ENCODE measurements at regions not wholly inside any gene's neighbourhood (a gene's known extent, or its start where the extent isn't known, plus 50 kb on each side); places are given as distances from the start of the nearest gene placed in this dataset.

- Mint-ChIP-seq H3K4me3 (ENCODE audit: unreplicated experiment) (no peak overlapping the region), H3K9me3 (ENCODE audit: unreplicated experiment) (no peaks in the 10 kb centered on the region), H3K4me1 (ENCODE audit: unreplicated experiment) (no peaks in the 10 kb centered on the region), H3K27me3 (ENCODE audit: unreplicated experiment) (no peaks in the 10 kb centered on the region), H3K27ac (ENCODE audit: unreplicated experiment) (no peak overlapping the region), H3K36me3 (ENCODE audit: unreplicated experiment) (no peaks in the 10 kb centered on the region)
- DNase-seq (ENCODE audit: extremely low spot score, unreplicated experiment) = no peak
- no peak for TF ChIP-seq CTCF (IDR thresholded peaks at IDR 0.05)
Observed at GRCh38 chr11:127224276-127224675, 223.7 kb upstream of the KIRREL3 start.

DNA sequence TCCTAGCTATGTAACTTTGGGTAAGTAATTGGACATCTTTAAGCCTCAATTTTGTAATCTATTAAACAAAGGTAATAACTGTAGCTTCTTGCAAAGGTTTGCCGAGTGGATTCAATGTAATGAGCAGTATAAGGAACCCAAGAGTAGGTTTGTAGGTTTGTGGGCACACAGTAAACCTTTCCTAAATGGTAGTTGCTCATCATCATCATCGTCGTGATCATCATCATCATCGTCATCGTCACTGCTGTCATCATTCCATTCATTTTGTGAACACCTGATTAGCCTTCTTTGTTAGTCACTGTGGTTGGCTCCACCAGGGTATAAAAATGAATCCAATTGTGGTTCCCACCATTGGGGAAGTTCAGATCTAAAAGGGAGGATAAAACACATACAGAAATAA, 223.1 kb upstream of the KIRREL3 start:
- Mint-ChIP-seq H3K4me1 (ENCODE audit: unreplicated experiment) (no peaks in the 10 kb centered on the region), H3K36me3 (ENCODE audit: unreplicated experiment) (no peaks in the 10 kb centered on the region), H3K27ac (ENCODE audit: unreplicated experiment) (no peak overlapping the region)

DNA sequence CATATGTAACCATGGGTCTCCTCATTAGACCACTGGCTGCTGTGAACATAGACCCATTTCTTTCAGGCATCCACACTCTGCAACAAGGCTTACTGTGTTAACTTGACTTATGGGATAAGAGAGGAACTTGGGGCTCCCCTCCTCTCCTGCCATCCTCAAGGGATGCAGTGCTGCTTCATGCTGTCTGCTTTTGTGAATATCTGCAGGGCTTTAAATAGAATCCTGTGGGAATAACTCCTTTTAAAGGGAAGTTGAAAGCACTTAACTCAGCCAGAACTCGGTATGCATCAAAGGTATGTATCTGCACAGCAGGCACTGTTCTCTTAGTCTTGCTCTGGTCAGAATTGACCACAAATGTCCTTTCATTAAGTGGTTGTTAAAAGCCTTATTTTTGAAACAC, 222.5 kb upstream of the KIRREL3 start:
- H3K36me3 Mint-ChIP-seq (ENCODE audit: unreplicated experiment) = no peaks in the 10 kb centered on the region
- no peaks in the 10 kb centered on the region for H3K4me1 Mint-ChIP-seq (ENCODE audit: unreplicated experiment)
- no peak overlapping the region for H3K27ac Mint-ChIP-seq (ENCODE audit: unreplicated experiment)
- DNase-seq (ENCODE audit: extremely low spot score, unreplicated experiment) = no peak
- H3K27me3 Mint-ChIP-seq (ENCODE audit: unreplicated experiment) = no peaks in the 10 kb centered on the region
- H3K4me3 Mint-ChIP-seq (ENCODE audit: unreplicated experiment) = no peak overlapping the region
- no peak for TF ChIP-seq CTCF (IDR thresholded peaks at IDR 0.05)
- no peaks in the 10 kb centered on the region for H3K9me3 Mint-ChIP-seq (ENCODE audit: unreplicated experiment)

More for the DNA sequence above, 223.1 kb upstream of the KIRREL3 start:
- Mint-ChIP-seq H3K9me3 (ENCODE audit: unreplicated experiment) (no peaks in the 10 kb centered on the region), H3K4me3 (ENCODE audit: unreplicated experiment) (no peak overlapping the region), H3K27me3 (ENCODE audit: unreplicated experiment) (no peaks in the 10 kb centered on the region)
- no peak for TF ChIP-seq CTCF (IDR thresholded peaks at IDR 0.05)
- no peak for DNase-seq (ENCODE audit: extremely low spot score, unreplicated experiment)

- Mint-ChIP-seq H3K4me3 (ENCODE audit: unreplicated experiment) (no peak overlapping the region), H3K9me3 (ENCODE audit: unreplicated experiment) (no peaks in the 10 kb centered on the region), H3K27me3 (ENCODE audit: unreplicated experiment) (no peaks in the 10 kb centered on the region), H3K36me3 (ENCODE audit: unreplicated experiment) (no peaks in the 10 kb centered on the region), H3K4me1 (ENCODE audit: unreplicated experiment) (no peaks in the 10 kb centered on the region), H3K27ac (ENCODE audit: unreplicated experiment) (no peak overlapping the region)
- DNase-seq (ENCODE audit: extremely low spot score, unreplicated experiment) = no peak
- no peak for TF ChIP-seq CTCF (IDR thresholded peaks at IDR 0.05)
Observed at GRCh38 chr11:127219704-127220103, 219.1 kb upstream of the KIRREL3 start.

DNA sequence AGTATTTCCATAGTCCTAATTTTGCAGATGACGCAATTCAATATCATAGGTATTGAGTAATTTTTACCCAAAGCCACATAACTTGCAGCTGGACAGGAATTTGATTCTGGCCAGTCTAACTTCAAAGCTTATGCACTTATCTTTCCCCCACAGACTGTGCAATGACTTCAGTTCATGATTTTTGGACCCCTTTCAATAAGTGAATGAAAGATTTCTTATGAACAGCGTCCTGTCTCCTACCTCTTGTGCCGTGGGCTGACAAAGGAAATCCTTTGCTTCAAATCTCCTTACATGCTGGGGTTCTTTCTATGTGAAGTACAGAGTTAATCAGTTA, 217.7 kb upstream of the KIRREL3 start:
- Mint-ChIP-seq H3K36me3 (ENCODE audit: unreplicated experiment) (no peaks in the 10 kb centered on the region), H3K27ac (ENCODE audit: unreplicated experiment) (no peak overlapping the region), H3K9me3 (ENCODE audit: unreplicated experiment) (no peaks in the 10 kb centered on the region), H3K4me1 (ENCODE audit: unreplicated experiment) (no peaks in the 10 kb centered on the region), H3K4me3 (ENCODE audit: unreplicated experiment) (no peak overlapping the region), H3K27me3 (ENCODE audit: unreplicated experiment) (no peaks in the 10 kb centered on the region)
- TF ChIP-seq CTCF (IDR thresholded peaks at IDR 0.05) = no peak
- DNase-seq (ENCODE audit: extremely low spot score, unreplicated experiment) = no peak

Data from osteocyte (in vitro differentiated cells).